Neural crest cell (in vitro differentiated cells): ENCODE measurements at regions not wholly inside any gene's neighbourhood (a gene's known extent, or its start where the extent isn't known, plus 50 kb on each side); places are given as distances from the start of the nearest gene placed in this dataset.

Experiments
- DNase-seq: peaks from one replicate; pipeline ENCODE4 v3.0.0; 2021; ENCODE audit warnings: low read depth, mixed read lengths, low spot score
- H3K27ac Mint-ChIP-seq: one replicate; pipeline ENCODE4 v1.8.0; 2021; ENCODE audit warnings: mild to moderate bottlenecking, mixed read lengths; ENCODE audit not compliant: unreplicated experiment
- H3K27me3 Mint-ChIP-seq: 2 replicates; pipeline ENCODE4 v1.8.0; 2021; ENCODE audit warnings: low read depth, mild to moderate bottlenecking, mixed read lengths
- H3K36me3 Mint-ChIP-seq: 2 replicates; pipeline ENCODE4 v1.8.0; 2021; ENCODE audit warnings: low read depth, mild to moderate bottlenecking, mixed read lengths
- H3K4me1 Mint-ChIP-seq: 2 replicates; pipeline ENCODE4 v1.8.0; 2021; ENCODE audit warnings: mixed read lengths
- H3K4me3 Mint-ChIP-seq: one replicate; pipeline ENCODE4 v1.8.0; 2021; ENCODE audit warnings: mild to moderate bottlenecking, mixed read lengths
- H3K9me3 Mint-ChIP-seq: 2 replicates; pipeline ENCODE4 v1.8.0; 2021; ENCODE audit warnings: mixed read lengths
- TF ChIP-seq, protein P1 (sequence below): fragments of 200-600 bp; sonication (generic); conservative IDR thresholded peaks from 2 replicates; pipeline ENCODE4 v1.5.0; 2021; ENCODE audit warnings: antibody characterized with exemption, mild to moderate bottlenecking

DNA sequence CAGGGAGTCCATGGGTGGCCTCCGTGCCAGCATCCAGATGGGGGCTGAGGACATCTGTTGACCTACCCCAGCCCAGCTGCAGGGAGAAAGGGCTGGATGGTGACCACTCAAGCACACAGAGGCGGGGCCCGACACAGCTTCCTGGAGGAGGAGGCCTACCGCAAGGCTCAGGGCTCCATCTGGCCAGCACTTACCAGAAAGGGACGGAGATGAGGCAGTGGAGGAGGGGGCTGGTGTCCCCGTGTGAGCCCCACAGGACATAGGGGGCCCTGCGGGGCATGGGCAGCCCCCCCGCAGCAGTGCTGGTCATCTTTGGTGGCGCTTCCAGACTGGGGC lies 147.5 kb upstream of the CIBAR2 start:
- TF ChIP-seq, protein P1, sequence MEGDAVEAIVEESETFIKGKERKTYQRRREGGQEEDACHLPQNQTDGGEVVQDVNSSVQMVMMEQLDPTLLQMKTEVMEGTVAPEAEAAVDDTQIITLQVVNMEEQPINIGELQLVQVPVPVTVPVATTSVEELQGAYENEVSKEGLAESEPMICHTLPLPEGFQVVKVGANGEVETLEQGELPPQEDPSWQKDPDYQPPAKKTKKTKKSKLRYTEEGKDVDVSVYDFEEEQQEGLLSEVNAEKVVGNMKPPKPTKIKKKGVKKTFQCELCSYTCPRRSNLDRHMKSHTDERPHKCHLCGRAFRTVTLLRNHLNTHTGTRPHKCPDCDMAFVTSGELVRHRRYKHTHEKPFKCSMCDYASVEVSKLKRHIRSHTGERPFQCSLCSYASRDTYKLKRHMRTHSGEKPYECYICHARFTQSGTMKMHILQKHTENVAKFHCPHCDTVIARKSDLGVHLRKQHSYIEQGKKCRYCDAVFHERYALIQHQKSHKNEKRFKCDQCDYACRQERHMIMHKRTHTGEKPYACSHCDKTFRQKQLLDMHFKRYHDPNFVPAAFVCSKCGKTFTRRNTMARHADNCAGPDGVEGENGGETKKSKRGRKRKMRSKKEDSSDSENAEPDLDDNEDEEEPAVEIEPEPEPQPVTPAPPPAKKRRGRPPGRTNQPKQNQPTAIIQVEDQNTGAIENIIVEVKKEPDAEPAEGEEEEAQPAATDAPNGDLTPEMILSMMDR = no peak
- Mint-ChIP-seq H3K27ac (no peak overlapping the region), H3K9me3 (no peaks in the 10 kb centered on the region), H3K4me3 (no peak overlapping the region), H3K27me3 (peaks cover 40% of the 10 kb centered on the region), H3K36me3 (no peaks in the 10 kb centered on the region), H3K4me1 (peaks cover 26% of the 10 kb centered on the region)
- no peak for DNase-seq

DNA sequence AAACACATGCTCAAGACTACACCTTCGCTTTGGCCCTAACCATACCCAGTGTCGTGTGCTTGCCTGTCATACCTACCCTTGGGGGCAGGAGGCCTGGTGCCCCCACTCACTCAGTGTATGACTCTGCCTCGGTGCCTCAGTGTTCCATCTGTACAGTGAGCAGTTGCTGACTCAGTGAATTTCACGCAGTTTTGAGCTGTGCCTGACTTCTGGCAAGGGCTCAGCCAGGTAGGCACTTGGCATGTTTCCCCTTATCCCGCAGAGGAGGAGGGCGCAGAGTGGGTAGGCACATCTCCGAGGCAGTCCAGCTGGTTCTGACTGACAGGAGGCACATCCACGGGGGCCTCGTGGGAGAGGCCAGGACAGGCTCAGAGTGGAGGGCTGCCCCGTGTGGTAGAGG lies 148.9 kb upstream of the CIBAR2 start:
- TF ChIP-seq, protein P1 = no peak
- DNase-seq = no peak
- Mint-ChIP-seq H3K36me3 (no peaks in the 10 kb centered on the region), H3K4me1 (peaks cover 26% of the 10 kb centered on the region), H3K9me3 (no peaks in the 10 kb centered on the region), H3K27me3 (peaks cover 49% of the 10 kb centered on the region), H3K27ac (no peak overlapping the region), H3K4me3 (no peak overlapping the region)

DNA sequence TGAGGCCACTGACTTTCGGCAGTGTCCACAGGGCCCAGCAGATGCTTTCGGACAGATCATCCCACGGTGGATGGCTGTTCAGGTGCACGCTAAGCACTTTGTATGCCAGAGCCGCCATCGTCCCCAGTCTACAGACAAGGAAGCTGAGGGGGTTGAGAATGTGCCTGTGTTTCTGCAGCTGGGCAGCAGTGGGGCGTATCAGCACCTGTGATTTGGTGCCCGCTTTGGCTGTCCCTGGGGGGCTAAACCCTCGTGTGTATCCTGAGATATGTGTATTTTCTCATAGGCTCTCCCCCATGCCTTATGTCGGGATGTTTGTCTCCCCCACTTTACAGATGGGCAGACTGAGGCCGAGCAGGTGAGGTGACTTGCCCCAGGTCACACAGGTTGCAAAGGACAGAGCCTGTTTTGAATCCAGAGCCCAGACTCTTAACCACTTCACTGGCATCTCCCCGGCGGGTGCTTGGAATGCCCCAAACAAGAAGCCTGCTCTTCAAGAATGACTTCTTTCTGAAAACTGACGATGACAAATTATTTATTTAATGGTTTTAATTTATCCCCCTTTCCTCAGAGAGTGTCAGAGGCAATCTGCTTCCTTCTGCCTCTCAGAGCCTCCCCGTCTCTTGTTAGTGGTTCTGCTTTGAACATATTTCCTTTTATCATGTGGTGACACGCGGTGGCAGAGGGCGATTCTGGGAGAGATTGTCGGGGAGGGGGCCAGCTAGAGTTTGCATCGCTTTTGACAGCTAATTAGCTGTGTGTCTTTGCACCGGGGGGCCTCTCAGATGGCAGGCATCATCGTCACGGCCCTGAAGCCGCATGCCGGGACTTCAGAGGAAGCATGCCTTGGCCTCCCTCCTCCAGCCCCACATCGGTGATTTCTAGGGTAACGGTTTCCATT lies 149.6 kb upstream of the CIBAR2 start:
- H3K4me1 Mint-ChIP-seq = peaks cover 26% of the 10 kb centered on the region
- H3K4me3 Mint-ChIP-seq = no peak overlapping the region
- no peaks in the 10 kb centered on the region for H3K9me3 Mint-ChIP-seq
- no peak for DNase-seq
- TF ChIP-seq, protein P1 = no peak
- peaks cover 46% of the 10 kb centered on the region for H3K27me3 Mint-ChIP-seq
- H3K27ac Mint-ChIP-seq = no peak overlapping the region
- no peaks in the 10 kb centered on the region for H3K36me3 Mint-ChIP-seq

DNA sequence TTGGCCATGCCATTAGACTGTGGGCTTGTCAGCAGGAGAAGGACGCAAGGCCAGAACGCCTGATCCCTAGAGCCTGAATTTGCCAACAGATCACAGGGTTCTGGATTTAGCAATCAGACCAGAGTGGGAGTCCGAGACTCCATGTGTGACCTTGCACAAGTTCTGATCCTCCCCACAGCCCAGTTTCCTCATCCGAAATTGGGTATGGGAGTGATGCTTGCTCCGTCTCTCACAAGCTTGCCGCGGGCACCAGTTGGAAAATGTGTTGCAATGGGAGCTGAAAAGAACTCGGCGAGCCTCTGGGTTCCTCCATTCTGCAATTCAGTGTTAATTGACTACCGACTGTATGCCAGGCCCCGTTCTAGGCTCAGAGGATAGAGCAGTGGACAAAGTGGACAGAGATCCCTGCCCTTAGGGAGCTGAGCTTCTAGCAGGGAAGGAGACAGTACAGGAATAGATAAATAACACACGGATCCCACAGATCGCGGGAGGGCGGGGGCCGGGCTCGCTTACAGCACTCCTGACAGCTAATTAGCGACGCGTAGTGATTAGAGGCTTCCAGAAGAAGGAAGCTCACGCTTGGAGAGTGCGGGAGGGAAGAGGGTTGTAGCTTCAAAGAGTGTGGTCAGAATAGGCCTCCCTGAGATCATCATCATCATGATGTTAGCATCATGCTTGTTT lies 150.4 kb upstream of the CIBAR2 start:
- Mint-ChIP-seq H3K4me3 (no peak overlapping the region), H3K9me3 (no peaks in the 10 kb centered on the region)
- no peak for DNase-seq

DNA sequence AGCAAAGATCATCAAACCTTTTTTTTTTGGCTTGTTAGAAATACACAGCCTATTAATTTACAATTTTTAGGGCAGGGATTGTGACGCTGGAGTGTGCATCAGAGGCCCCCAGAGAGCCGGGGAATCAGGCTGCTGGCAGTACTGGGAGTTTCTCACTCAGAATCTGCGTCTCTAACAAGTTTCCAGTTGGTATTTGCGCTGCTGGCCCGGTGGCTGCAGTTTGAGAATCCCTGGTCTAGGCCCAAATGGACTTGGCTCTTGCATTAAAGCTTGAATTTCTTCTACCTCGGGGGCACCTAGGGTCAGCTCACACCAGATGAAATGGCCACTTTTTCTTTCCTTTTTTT lies 150.9 kb upstream of the CIBAR2 start:
- H3K4me1 Mint-ChIP-seq = peaks cover 21% of the 10 kb centered on the region
- no peak for DNase-seq
- no peaks in the 10 kb centered on the region for H3K36me3 Mint-ChIP-seq
- no peaks in the 10 kb centered on the region for H3K9me3 Mint-ChIP-seq
- H3K27me3 Mint-ChIP-seq = peaks cover 44% of the 10 kb centered on the region
- TF ChIP-seq, protein P1 = no peak
- no peak overlapping the region for H3K4me3 Mint-ChIP-seq
- no peak overlapping the region for H3K27ac Mint-ChIP-seq

More for the DNA sequence above, 150.4 kb upstream of the CIBAR2 start:
- H3K27ac Mint-ChIP-seq = no peak overlapping the region
- H3K36me3 Mint-ChIP-seq = no peaks in the 10 kb centered on the region
- H3K27me3 Mint-ChIP-seq = peaks cover 48% of the 10 kb centered on the region
- peaks cover 26% of the 10 kb centered on the region for H3K4me1 Mint-ChIP-seq
- TF ChIP-seq, protein P1 = no peak
